IMR-90 (cell line): ENCODE measurements at regions not wholly inside any gene's neighbourhood (a gene's known extent, or its start where the extent isn't known, plus 50 kb on each side); places are given as distances from the start of the nearest gene placed in this dataset.
A peak's percentile ranks its signal among the peaks of the same experiment; 100 is the strongest.

Experiments used
- ATAC-seq: fragments of 200-7000 bp; cut with Tn5 transposase; 2 replicates; pipeline ENCODE4 v1.9.1; 2020; ENCODE audit warnings: low read depth, mild to moderate bottlenecking, moderate library complexity
- BruUV-seq: library from RNA; stranded (reverse); fragments of 400-500 nt; replicated peaks from 2 replicates; lab custom pipeline; 2021; lab: Mats Ljungman, UMichigan
- CTCF ChIA-PET: fragments of 300-600 bp; formaldehyde crosslinking; extraction: SDS; loops from one replicate; lab custom pipeline; 2021; ENCODE audit warnings: antibody characterized with exemption; lab: Yijun Ruan, JAX
- POLR2A ChIA-PET: fragments of 300-600 bp; sonication (Branson Sonifier 250); formaldehyde crosslinking; loops from one replicate; lab custom pipeline; 2022; ENCODE audit warnings: antibody characterized with exemption; ENCODE audit not compliant: unreplicated experiment; lab: Charles Lee
- DNase-seq: peaks from one replicate; pipeline ENCODE4 v3.0.0; 2013
- H2AFZ ChIP-seq: replicated peaks from 2 replicates; pipeline ENCODE3; 2013; ENCODE audit warnings: low read length, mild to moderate bottlenecking; ENCODE audit not compliant: poor library complexity
- H2AK5ac ChIP-seq: 2 replicates; pipeline ENCODE4 v1.6.1; 2013; ENCODE audit warnings: low read depth, low read length, inconsistent platforms
- H2AK9ac ChIP-seq: replicated peaks from 2 replicates; pipeline ENCODE3; 2013; ENCODE audit warnings: mild to moderate bottlenecking, low read depth, low read length, moderate library complexity; ENCODE audit not compliant: poor library complexity
- H2BK120ac ChIP-seq: 2 replicates; pipeline ENCODE4 v1.6.1; 2013; ENCODE audit warnings: low read depth, low read length, inconsistent platforms
- H2BK15ac ChIP-seq: 3 replicates; pipeline ENCODE4 v1.6.1; 2013; ENCODE audit warnings: low read depth, low read length, inconsistent platforms
- H2BK20ac ChIP-seq: 2 replicates; pipeline ENCODE4 v1.6.1; 2013; ENCODE audit warnings: low read depth, mild to moderate bottlenecking, inconsistent platforms, low read length, moderate library complexity
- H2BK5ac ChIP-seq: 2 replicates; pipeline ENCODE4 v1.6.1; 2013; ENCODE audit warnings: mild to moderate bottlenecking, low read depth, low read length, inconsistent platforms; ENCODE audit not compliant: poor library complexity, severe bottlenecking
- H3K14ac ChIP-seq: replicated peaks from 2 replicates; pipeline ENCODE4 v1.6.1; 2013; ENCODE audit warnings: low read depth, low read length, inconsistent platforms
- H3K18ac ChIP-seq: 2 replicates; pipeline ENCODE4 v1.6.1; 2013; ENCODE audit warnings: low read depth, low read length, control low read depth
- H3K23ac ChIP-seq: 2 replicates; pipeline ENCODE4 v1.6.1; 2013; ENCODE audit warnings: low read depth, low read length, inconsistent platforms
- H3K27ac ChIP-seq: 2 replicates; pipeline ENCODE4 v1.5.1; 2013; ENCODE audit warnings: mild to moderate bottlenecking, control low read depth, low read length; ENCODE audit not compliant: insufficient read depth
- H3K27me3 ChIP-seq: 2 replicates; pipeline ENCODE4 v1.6.1; 2013; ENCODE audit warnings: low read length; ENCODE audit not compliant: control insufficient read depth, insufficient read depth
- H3K36me3 ChIP-seq: 2 replicates; pipeline ENCODE4 v1.6.1; 2013; ENCODE audit warnings: low read length, mixed read lengths; ENCODE audit not compliant: control insufficient read depth, insufficient read depth
- H3K4ac ChIP-seq: 2 replicates; pipeline ENCODE4 v1.6.1; 2013; ENCODE audit warnings: low read depth, low read length, inconsistent platforms
- H3K4me1 ChIP-seq: 2 replicates; pipeline ENCODE4 v1.6.1; 2013; ENCODE audit warnings: low read length, mixed read lengths; ENCODE audit not compliant: control insufficient read depth, insufficient read depth
- H3K4me2 ChIP-seq: 2 replicates; pipeline ENCODE4 v1.6.1; 2013; ENCODE audit warnings: low read depth, mild to moderate bottlenecking, control low read depth, low read length, moderate library complexity
- H3K4me3 ChIP-seq: 2 replicates; pipeline ENCODE4 v1.5.1; 2013; ENCODE audit warnings: low read depth, mild to moderate bottlenecking, control low read depth, low read length, moderate library complexity; ENCODE audit not compliant: insufficient read depth
- H3K56ac ChIP-seq: 2 replicates; pipeline ENCODE4 v1.6.1; 2013; ENCODE audit warnings: low read length, inconsistent platforms; ENCODE audit not compliant: insufficient read depth; ENCODE audit errors: extremely low read depth
- H3K79me1 ChIP-seq, 2 experiments: 2 replicates each; pipeline ENCODE4 v1.6.1; 2013; ENCODE audit warnings: low read length in 2 of 2, inconsistent platforms in 1 of 2, low read depth in 1 of 2
- H3K9ac ChIP-seq: 2 replicates; pipeline ENCODE4 v1.6.1; 2013; ENCODE audit warnings: low read depth, low read length, control low read depth
- H3K9me1 ChIP-seq: 2 replicates; pipeline ENCODE4 v1.6.1; 2013; ENCODE audit warnings: low read length, inconsistent platforms; ENCODE audit not compliant: insufficient read depth
- H3K9me3 ChIP-seq: 2 replicates; pipeline ENCODE4 v1.6.1; 2013; ENCODE audit warnings: low read length; ENCODE audit not compliant: control insufficient read depth, insufficient read depth
- H4K20me1 ChIP-seq: 2 replicates; pipeline ENCODE4 v1.6.1; 2013; ENCODE audit warnings: low read length, inconsistent platforms; ENCODE audit not compliant: insufficient read depth
- H4K5ac ChIP-seq: 2 replicates; pipeline ENCODE4 v1.6.1; 2013; ENCODE audit warnings: mild to moderate bottlenecking, low read depth, low read length, control low read depth
- H4K8ac ChIP-seq, 2 experiments: 2 replicates each; pipeline ENCODE4 v1.6.1; 2013; ENCODE audit warnings: low read depth in 2 of 2, low read length in 2 of 2, control low read depth in 1 of 2, inconsistent platforms in 1 of 2
- H4K91ac ChIP-seq: 2 replicates; pipeline ENCODE4 v1.6.1; 2013; ENCODE audit warnings: low read depth, low read length, inconsistent platforms; ENCODE audit not compliant: insufficient read depth
- BHLHE40 ChIP-seq: fragments of 150-350 bp; IDR thresholded peaks from 2 replicates; pipeline ENCODE4 v1.6.1; 2016; ENCODE audit warnings: mild to moderate bottlenecking, low read depth, low read length
- CHD1 ChIP-seq: IDR thresholded peaks from 2 replicates; pipeline ENCODE4 v1.6.1; 2012; ENCODE audit warnings: low read depth, low read length, improper control_type of control experiment
- FOS ChIP-seq: fragments of 150-350 bp; IDR thresholded peaks from 2 replicates; pipeline ENCODE4 v1.6.1; 2016; ENCODE audit warnings: low read depth, low read length
- MAFK ChIP-seq: IDR thresholded peaks from 2 replicates; pipeline ENCODE4 v1.6.1; 2012; ENCODE audit warnings: low read depth, low read length, improper control_type of control experiment
- MXI1 ChIP-seq: IDR thresholded peaks from 2 replicates; pipeline ENCODE4 v1.6.1; 2012; ENCODE audit warnings: low read depth, mild to moderate bottlenecking, low read length, moderate library complexity, borderline replicate concordance
- NFE2L2 ChIP-seq: fragments of 150-350 bp; IDR thresholded peaks from 2 replicates; pipeline ENCODE4 v1.6.1; 2016; ENCODE audit warnings: low read depth, mild to moderate bottlenecking, low read length
- RCOR1 ChIP-seq: IDR thresholded peaks from 2 replicates; pipeline ENCODE4 v1.6.1; 2012; ENCODE audit warnings: mild to moderate bottlenecking, low read length, improper control_type of control experiment; ENCODE audit not compliant: insufficient replicate concordance
- RFX5 ChIP-seq: IDR thresholded peaks from 2 replicates; pipeline ENCODE4 v1.8.0; 2012; ENCODE audit warnings: low read depth, mild to moderate bottlenecking, low read length, moderate library complexity
- WGBS, 2 experiments: methylation state at CpG; one replicate each; pipeline versions ENCODE4 v1.1.5 to v1.1.7; 2013; ENCODE audit warnings: missing lambda C conversion rate in 2 of 2; ENCODE audit not compliant: insufficient read length in 1 of 2; ENCODE audit errors: extremely low coverage in 2 of 2; 5-methylcytosine and 5-hydroxymethylcytosine counted together
- dilution Hi-C: fragments of 300-500 bp; cut with HindIII; formaldehyde crosslinking; loops from one replicate; pipeline ENCODE4 v1.14.3; 2018; ENCODE audit warnings: low sequenced_read_pairs; ENCODE audit not compliant: unreplicated experiment
- in situ Hi-C: fragments of 300-500 bp; cut with MboI; formaldehyde crosslinking; loops from 3 replicates; pipeline ENCODE4 v1.14.3; 2019; ENCODE audit warnings: low sequenced_read_pairs, inconsistent platforms, mixed read lengths
- intact Hi-C: fragments of 100-400 bp; cut with micrococcal nuclease; formaldehyde crosslinking; loops from 2 replicates; pipeline ENCODE4 v1.10.0; 2022
- TF ChIP-seq, protein P1 (sequence below): fragments of 150-350 bp; IDR thresholded peaks from 2 replicates; pipeline ENCODE4 v1.6.1; 2016; ENCODE audit warnings: low read depth, mild to moderate bottlenecking, low read length, moderate library complexity, borderline replicate concordance
- TF ChIP-seq, protein P2 (sequence below): conservative IDR thresholded peaks from 2 replicates; pipeline ENCODE4 v1.5.1; 2012; ENCODE audit warnings: mild to moderate bottlenecking, low read depth, low read length, improper control_type of control experiment

DNA sequence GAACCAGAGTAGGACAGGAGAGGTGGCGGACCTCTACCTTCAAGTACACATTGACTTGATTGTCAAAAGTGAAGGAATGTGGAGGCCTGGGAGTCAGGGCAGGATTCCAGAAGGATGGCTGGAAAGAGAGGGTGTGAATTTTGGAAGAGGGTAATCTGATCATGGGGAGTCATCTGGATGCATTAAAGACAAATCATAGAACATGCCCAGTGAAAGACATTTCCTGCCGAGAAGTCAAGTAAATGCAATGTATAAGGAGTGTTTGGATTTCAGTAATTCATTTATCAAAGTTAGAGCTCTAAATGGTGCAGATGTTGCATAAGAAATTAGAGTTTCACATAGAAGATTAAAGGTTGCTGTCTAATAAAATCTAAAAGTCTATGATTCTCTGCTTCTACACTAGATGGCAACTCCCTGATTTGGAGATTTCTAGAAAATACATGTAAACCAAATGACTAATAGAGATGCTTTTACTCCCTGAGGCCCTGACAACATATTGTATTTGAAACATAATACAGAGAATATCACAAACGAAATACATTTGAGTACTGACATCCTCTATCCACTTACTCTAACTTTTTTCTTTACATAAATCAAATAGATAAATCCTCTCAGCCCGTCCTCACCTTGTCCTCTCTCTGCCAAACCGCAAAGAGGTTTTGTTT, 91.3 kb downstream of the KCNA5 start:
- in situ Hi-C loops: no loop called here
- CTCF ChIA-PET: no interaction called here

More for the DNA sequence above, 91.3 kb downstream of the KCNA5 start:
- Histone ChIP-seq H2BK20ac (no peak overlapping the region), H3K9me1 (no peaks in the 10 kb centered on the region), H3K4me3 (no peak overlapping the region), H3K4ac (peak overlapping the region; percentile 36; the same call in 1 of the 2 replicates), H3K9ac (no peak overlapping the region), H3K56ac (no peak overlapping the region), H3K79me1 (no peaks in the 10 kb centered on the region), H4K91ac (no peak overlapping the region), H2BK5ac (no peak overlapping the region), H3K9me3 (no peaks in the 10 kb centered on the region), H4K20me1 (no peaks in the 10 kb centered on the region), H3K36me3 (no peaks in the 10 kb centered on the region), H3K23ac (no peak overlapping the region), H2BK15ac (no peak overlapping the region), H4K8ac (no peak overlapping the region), H3K18ac (no peak overlapping the region), H3K27ac (no peak overlapping the region), H2AK9ac (no peak overlapping the region), H3K4me1 (peaks cover 9% of the 10 kb centered on the region), H2AFZ (no peak overlapping the region), H4K5ac (no peak overlapping the region), H3K4me2 (no peak overlapping the region), H3K14ac (peak overlapping the region; percentile 19; the same call in 1 of the 2 replicates), H2AK5ac (no peak overlapping the region), H3K27me3 (peaks cover 2% of the 10 kb centered on the region), H2BK120ac (no peak overlapping the region)
- no TSS peak for BruUV-seq
- POLR2A ChIA-PET: no interaction called here
- no peak for DNase-seq
- no peak for TF ChIP-seq BHLHE40
- TF ChIP-seq RFX5: no peak
- TF ChIP-seq, protein P1, sequence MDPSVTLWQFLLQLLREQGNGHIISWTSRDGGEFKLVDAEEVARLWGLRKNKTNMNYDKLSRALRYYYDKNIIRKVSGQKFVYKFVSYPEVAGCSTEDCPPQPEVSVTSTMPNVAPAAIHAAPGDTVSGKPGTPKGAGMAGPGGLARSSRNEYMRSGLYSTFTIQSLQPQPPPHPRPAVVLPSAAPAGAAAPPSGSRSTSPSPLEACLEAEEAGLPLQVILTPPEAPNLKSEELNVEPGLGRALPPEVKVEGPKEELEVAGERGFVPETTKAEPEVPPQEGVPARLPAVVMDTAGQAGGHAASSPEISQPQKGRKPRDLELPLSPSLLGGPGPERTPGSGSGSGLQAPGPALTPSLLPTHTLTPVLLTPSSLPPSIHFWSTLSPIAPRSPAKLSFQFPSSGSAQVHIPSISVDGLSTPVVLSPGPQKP: no peak
- no peak for TF ChIP-seq FOS
- TF ChIP-seq MXI1: no peak
- TF ChIP-seq, protein P2, sequence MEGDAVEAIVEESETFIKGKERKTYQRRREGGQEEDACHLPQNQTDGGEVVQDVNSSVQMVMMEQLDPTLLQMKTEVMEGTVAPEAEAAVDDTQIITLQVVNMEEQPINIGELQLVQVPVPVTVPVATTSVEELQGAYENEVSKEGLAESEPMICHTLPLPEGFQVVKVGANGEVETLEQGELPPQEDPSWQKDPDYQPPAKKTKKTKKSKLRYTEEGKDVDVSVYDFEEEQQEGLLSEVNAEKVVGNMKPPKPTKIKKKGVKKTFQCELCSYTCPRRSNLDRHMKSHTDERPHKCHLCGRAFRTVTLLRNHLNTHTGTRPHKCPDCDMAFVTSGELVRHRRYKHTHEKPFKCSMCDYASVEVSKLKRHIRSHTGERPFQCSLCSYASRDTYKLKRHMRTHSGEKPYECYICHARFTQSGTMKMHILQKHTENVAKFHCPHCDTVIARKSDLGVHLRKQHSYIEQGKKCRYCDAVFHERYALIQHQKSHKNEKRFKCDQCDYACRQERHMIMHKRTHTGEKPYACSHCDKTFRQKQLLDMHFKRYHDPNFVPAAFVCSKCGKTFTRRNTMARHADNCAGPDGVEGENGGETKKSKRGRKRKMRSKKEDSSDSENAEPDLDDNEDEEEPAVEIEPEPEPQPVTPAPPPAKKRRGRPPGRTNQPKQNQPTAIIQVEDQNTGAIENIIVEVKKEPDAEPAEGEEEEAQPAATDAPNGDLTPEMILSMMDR: no peak
- TF ChIP-seq NFE2L2: no peak
- TF ChIP-seq CHD1: no peak
- no peak for TF ChIP-seq RCOR1
- TF ChIP-seq MAFK: no peak
- 43 to 100% methylated on average over 1 of the region's 5 CpGs for WGBS, 2 experiments
- dilution Hi-C loops: no loop called here
- intact Hi-C loops: no loop called here
- ATAC-seq: no peak
